ENCODE measurements at regions not wholly inside any gene's neighbourhood (a gene's known extent, or its start where the extent isn't known, plus 50 kb on each side); places are given as distances from the start of the nearest gene placed in this dataset.
"Not testable (repeated sequence)": the region's sequence is repeated elsewhere in the genome, so short reads cannot be mapped to it uniquely, and the experiment has no call there.

- H4K20me1 ChIP-seq (ENCODE audit: insufficient read depth): no peaks in the 10 kb centered on the region
- TF ChIP-seq MXI1 (conservative IDR thresholded peaks at IDR 0.05; ENCODE audit: poor library complexity, severe bottlenecking): no peak
- TF ChIP-seq RAD21 (conservative IDR thresholded peaks at IDR 0.05): no peak
- no peak for TF ChIP-seq REST (IDR thresholded peaks at IDR 0.05; ENCODE audit: borderline replicate concordance)
- no peak for TF ChIP-seq SMC3 (conservative IDR thresholded peaks at IDR 0.05; ENCODE audit: poor library complexity)
- TF ChIP-seq POLR2AphosphoS5 (IDR thresholded peaks at IDR 0.05): no peak
- TF ChIP-seq EP300 (conservative IDR thresholded peaks at IDR 0.05; ENCODE audit: poor library complexity, severe bottlenecking): no peak
- no peak for TF ChIP-seq TAF1 (IDR thresholded peaks at IDR 0.05; ENCODE audit: low read depth)
- TF ChIP-seq EZH2 (IDR thresholded peaks at IDR 0.05; ENCODE audit: borderline replicate concordance, insufficient read depth, low read length, poor library complexity, severe bottlenecking): no peak
Measured at GRCh38 chrY:12444200-12444599, 256.8 kb upstream of the USP9Y start.

GRCh38 chrY:12446486-12447265 lies 254.4 kb upstream of the USP9Y start:
- not testable (repeated sequence) for H3K9me2 ChIP-seq (ENCODE audit: insufficient read depth, low read length); H3K36me3 ChIP-seq (ENCODE audit: insufficient read depth, low read length); H3K27me3 ChIP-seq (ENCODE audit: insufficient read depth, low read depth, low read length); H3K4me2 ChIP-seq (ENCODE audit: low read length); H3K9me3 ChIP-seq (ENCODE audit: low read length); H3K79me2 ChIP-seq (replicated peaks; ENCODE audit: insufficient read depth, low read length); H3F3A ChIP-seq (ENCODE audit: insufficient read depth, low read length, poor library complexity, severe bottlenecking); H4K20me1 ChIP-seq (ENCODE audit: insufficient read depth); H2AFZ ChIP-seq (ENCODE audit: low read depth, low read length); H3K27ac ChIP-seq (ENCODE audit: low read length); H3K4me3 ChIP-seq (ENCODE audit: low read length); H3K9ac ChIP-seq (ENCODE audit: low read length)

More at GRCh38 chrY:12444200-12444599, 256.8 kb upstream of the USP9Y start:
- Histone ChIP-seq H3K36me3 (ENCODE audit: insufficient read depth, low read length) (no peaks in the 10 kb centered on the region), H3K9me3 (ENCODE audit: low read length) (no peaks in the 10 kb centered on the region), H3F3A (ENCODE audit: insufficient read depth, low read length, poor library complexity, severe bottlenecking) (no peaks in the 10 kb centered on the region), H3K9me2 (ENCODE audit: insufficient read depth, low read length) (no peaks in the 10 kb centered on the region), H3K79me2 (replicated peaks; ENCODE audit: insufficient read depth, low read length) (no peaks in the 10 kb centered on the region), H3K4me3 (ENCODE audit: low read length) (no peak overlapping the region), H3K27me3 (ENCODE audit: insufficient read depth, low read depth, low read length) (no peaks in the 10 kb centered on the region), H2AFZ (ENCODE audit: low read depth, low read length) (no peak overlapping the region), H3K4me2 (ENCODE audit: low read length) (no peak overlapping the region), H3K9ac (ENCODE audit: low read length) (no peak overlapping the region), H3K27ac (ENCODE audit: low read length) (no peak overlapping the region)

GRCh38 chrY:12448561-12448960 lies 252.5 kb upstream of the USP9Y start:
- H3K4me2 ChIP-seq (ENCODE audit: low read length); H3K4me3 ChIP-seq (ENCODE audit: low read length); H3K27me3 ChIP-seq (ENCODE audit: insufficient read depth, low read depth, low read length); H3K9ac ChIP-seq (ENCODE audit: low read length); H3K9me3 ChIP-seq (ENCODE audit: low read length); H2AFZ ChIP-seq (ENCODE audit: low read depth, low read length); H3F3A ChIP-seq (ENCODE audit: insufficient read depth, low read length, poor library complexity, severe bottlenecking); H3K9me2 ChIP-seq (ENCODE audit: insufficient read depth, low read length); H3K79me2 ChIP-seq (replicated peaks; ENCODE audit: insufficient read depth, low read length); H3K27ac ChIP-seq (ENCODE audit: low read length); H3K36me3 ChIP-seq (ENCODE audit: insufficient read depth, low read length); H4K20me1 ChIP-seq (ENCODE audit: insufficient read depth): not testable (repeated sequence)

GRCh38 chrY:12453318-12453717 lies 247.7 kb upstream of the USP9Y start:
- H4K20me1 ChIP-seq (ENCODE audit: insufficient read depth); H3K36me3 ChIP-seq (ENCODE audit: insufficient read depth, low read length); H3F3A ChIP-seq (ENCODE audit: insufficient read depth, low read length, poor library complexity, severe bottlenecking); H2AFZ ChIP-seq (ENCODE audit: low read depth, low read length); H3K4me3 ChIP-seq (ENCODE audit: low read length); H3K27me3 ChIP-seq (ENCODE audit: insufficient read depth, low read depth, low read length); H3K27ac ChIP-seq (ENCODE audit: low read length); H3K9ac ChIP-seq (ENCODE audit: low read length); H3K9me2 ChIP-seq (ENCODE audit: insufficient read depth, low read length); H3K79me2 ChIP-seq (replicated peaks; ENCODE audit: insufficient read depth, low read length); H3K4me2 ChIP-seq (ENCODE audit: low read length); H3K9me3 ChIP-seq (ENCODE audit: low read length): not testable (repeated sequence)
